Mesothelial cell of epicardium (in vitro differentiated cells): ENCODE measurements at regions not wholly inside any gene's neighbourhood (a gene's known extent, or its start where the extent isn't known, plus 50 kb on each side); places are given as distances from the start of the nearest gene placed in this dataset.

Experiments used
- DNase-seq, 2 experiments: peaks; one replicate each; pipeline ENCODE4 v3.0.0; 2021; ENCODE audit warnings: low spot score in 2 of 2; ENCODE audit not compliant: unreplicated experiment in 2 of 2
- H3K27ac Mint-ChIP-seq: 2 replicates; pipeline ENCODE4 v1.8.0; 2021; ENCODE audit warnings: mixed read lengths
- H3K27me3 Mint-ChIP-seq: 2 replicates; pipeline ENCODE4 v1.8.0; 2021; ENCODE audit warnings: low read depth, mixed read lengths
- H3K36me3 Mint-ChIP-seq: 2 replicates; pipeline ENCODE4 v1.8.0; 2021; ENCODE audit warnings: mixed read lengths
- H3K4me1 Mint-ChIP-seq: 2 replicates; pipeline ENCODE4 v1.8.0; 2021; ENCODE audit warnings: mixed read lengths
- H3K4me3 Mint-ChIP-seq: 2 replicates; pipeline ENCODE4 v1.8.0; 2021; ENCODE audit warnings: mild to moderate bottlenecking, moderate library complexity, mixed read lengths
- H3K9me3 Mint-ChIP-seq: 2 replicates; pipeline ENCODE4 v1.8.0; 2021; ENCODE audit warnings: mixed read lengths
- TF ChIP-seq, protein P1 (sequence below): fragments of 200-600 bp; sonication (generic); IDR thresholded peaks from one replicate; pipeline ENCODE4 v1.5.0; 2021; ENCODE audit warnings: antibody characterized with exemption; ENCODE audit not compliant: unreplicated experiment

DNA sequence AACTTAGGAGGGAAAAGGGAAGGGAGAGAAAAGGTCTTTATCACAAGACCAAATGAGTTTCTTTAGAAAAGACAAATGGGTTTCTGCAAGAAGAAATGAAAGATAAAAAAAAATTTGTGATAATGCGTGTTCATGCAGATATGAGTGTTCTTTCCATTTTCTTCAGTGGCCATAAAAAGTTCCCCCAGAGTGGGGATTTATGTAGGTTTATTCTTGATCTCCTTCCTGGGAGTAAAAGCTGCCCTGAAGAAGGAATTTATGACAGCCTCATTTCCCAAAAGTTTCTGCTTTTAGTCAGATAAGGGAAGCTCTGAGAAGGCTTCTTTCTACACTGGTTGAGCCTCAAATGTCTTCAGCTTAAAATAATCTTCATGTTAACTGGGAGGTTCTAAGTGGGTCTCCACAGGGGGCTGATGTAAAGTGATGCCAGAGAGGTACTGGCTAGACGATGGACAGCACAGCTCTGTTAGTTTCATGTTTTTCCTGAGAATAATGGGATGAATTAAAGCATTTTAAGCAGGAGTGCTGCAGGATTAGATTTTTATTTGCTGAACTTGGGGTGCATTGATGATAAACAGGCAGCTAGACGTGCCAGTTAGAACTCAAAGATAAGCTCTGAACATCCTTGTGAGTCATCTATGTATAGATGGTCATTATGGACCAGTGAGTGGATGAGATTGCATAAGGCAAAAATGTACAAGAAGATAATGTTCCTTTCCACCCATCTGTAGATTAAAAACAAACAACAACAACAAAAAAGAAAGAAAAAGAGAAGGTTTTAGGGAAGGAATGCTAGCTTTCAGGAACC, 65.6 kb upstream of the EPCAM start:
- H3K27ac Mint-ChIP-seq, result peak overlapping the region; percentile 28
- H3K9me3 Mint-ChIP-seq, result no peaks in the 10 kb centered on the region
- H3K27me3 Mint-ChIP-seq, result peaks cover 9% of the 10 kb centered on the region
- TF ChIP-seq, protein P1, sequence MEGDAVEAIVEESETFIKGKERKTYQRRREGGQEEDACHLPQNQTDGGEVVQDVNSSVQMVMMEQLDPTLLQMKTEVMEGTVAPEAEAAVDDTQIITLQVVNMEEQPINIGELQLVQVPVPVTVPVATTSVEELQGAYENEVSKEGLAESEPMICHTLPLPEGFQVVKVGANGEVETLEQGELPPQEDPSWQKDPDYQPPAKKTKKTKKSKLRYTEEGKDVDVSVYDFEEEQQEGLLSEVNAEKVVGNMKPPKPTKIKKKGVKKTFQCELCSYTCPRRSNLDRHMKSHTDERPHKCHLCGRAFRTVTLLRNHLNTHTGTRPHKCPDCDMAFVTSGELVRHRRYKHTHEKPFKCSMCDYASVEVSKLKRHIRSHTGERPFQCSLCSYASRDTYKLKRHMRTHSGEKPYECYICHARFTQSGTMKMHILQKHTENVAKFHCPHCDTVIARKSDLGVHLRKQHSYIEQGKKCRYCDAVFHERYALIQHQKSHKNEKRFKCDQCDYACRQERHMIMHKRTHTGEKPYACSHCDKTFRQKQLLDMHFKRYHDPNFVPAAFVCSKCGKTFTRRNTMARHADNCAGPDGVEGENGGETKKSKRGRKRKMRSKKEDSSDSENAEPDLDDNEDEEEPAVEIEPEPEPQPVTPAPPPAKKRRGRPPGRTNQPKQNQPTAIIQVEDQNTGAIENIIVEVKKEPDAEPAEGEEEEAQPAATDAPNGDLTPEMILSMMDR, result no peak
- H3K4me1 Mint-ChIP-seq, result peaks cover 16% of the 10 kb centered on the region
- H3K36me3 Mint-ChIP-seq, result peaks cover 7% of the 10 kb centered on the region
- no peak overlapping the region for H3K4me3 Mint-ChIP-seq
- no peak for DNase-seq

- DNase-seq, result no peak
- peaks cover 17% of the 10 kb centered on the region for H3K4me1 Mint-ChIP-seq
- H3K27ac Mint-ChIP-seq, result no peak overlapping the region
- H3K36me3 Mint-ChIP-seq, result peaks cover 7% of the 10 kb centered on the region
- peaks cover 9% of the 10 kb centered on the region for H3K27me3 Mint-ChIP-seq
- no peak overlapping the region for H3K4me3 Mint-ChIP-seq
- H3K9me3 Mint-ChIP-seq, result no peaks in the 10 kb centered on the region
- TF ChIP-seq, protein P1, result no peak
Observed at GRCh38 chr2:47302308-47302707, 66.8 kb upstream of the EPCAM start.

- Mint-ChIP-seq H3K4me3 (no peak overlapping the region), H3K9me3 (no peaks in the 10 kb centered on the region), H3K36me3 (peaks cover 7% of the 10 kb centered on the region), H3K27me3 (peaks cover 9% of the 10 kb centered on the region), H3K27ac (no peak overlapping the region), H3K4me1 (peaks cover 17% of the 10 kb centered on the region)
- DNase-seq, result no peak
- TF ChIP-seq, protein P1, result no peak
Observed at GRCh38 chr2:47301731-47302130, 67.4 kb upstream of the EPCAM start.

DNA sequence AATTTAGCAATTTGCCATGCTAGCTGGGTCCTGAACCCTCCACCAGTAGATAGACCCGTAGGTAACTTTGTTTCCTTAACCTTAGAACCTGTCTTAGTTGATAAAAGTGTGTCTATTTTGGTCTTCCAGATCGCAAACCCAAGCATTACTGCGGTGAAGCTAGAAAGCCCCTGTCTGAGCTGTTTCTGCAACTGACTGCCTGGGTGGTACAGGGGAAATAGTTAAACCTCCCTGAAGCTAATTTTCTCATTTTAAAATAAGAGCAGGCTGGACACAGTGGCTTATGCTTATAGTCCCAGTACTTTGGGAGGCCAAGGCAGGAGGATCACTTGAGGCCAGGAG, 67.9 kb upstream of the EPCAM start:
- no peak overlapping the region for H3K27ac Mint-ChIP-seq
- no peak for DNase-seq
- peaks cover 6% of the 10 kb centered on the region for H3K27me3 Mint-ChIP-seq
- TF ChIP-seq, protein P1, result no peak
- H3K4me3 Mint-ChIP-seq, result no peak overlapping the region
- peaks cover 17% of the 10 kb centered on the region for H3K4me1 Mint-ChIP-seq
- no peaks in the 10 kb centered on the region for H3K9me3 Mint-ChIP-seq
- H3K36me3 Mint-ChIP-seq, result peaks cover 4% of the 10 kb centered on the region

DNA sequence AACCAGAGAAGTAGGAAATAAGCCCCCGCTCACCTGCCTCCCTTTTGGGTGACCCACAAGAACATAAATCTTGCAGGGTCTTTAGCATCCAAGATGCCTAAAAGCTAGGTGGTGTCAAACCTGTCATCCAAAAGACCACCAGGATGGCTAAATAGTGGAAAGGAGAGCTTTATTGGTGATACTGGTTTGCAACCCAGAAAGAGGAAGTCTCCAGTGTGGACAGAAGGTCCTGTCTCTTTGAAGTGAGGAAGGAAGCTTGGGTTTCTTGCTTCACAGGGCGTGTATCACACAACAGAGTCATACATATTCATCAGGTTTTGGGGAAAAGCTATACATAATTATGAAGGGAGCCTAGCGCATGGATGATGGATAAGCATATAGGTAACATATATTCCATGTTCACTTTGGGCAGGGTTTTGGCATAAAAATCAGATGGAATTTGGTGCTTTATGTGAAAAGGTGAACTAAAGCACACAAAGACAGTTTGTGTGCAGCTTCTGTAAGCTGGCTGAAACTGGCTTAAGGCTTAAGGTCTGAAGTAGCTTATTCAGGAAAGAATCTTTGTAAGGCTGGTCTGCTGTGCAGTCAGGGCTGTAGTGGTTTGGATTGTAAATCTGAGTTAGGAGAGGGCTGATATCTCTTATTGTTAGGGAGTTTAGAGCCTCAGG, 68.4 kb upstream of the EPCAM start:
- Mint-ChIP-seq H3K27me3 (peaks cover 5% of the 10 kb centered on the region), H3K27ac (no peak overlapping the region), H3K4me3 (no peak overlapping the region), H3K9me3 (no peaks in the 10 kb centered on the region), H3K4me1 (peaks cover 22% of the 10 kb centered on the region), H3K36me3 (peaks cover 3% of the 10 kb centered on the region)
- no peak for DNase-seq
- TF ChIP-seq, protein P1, result no peak
